Transverse colon (tissue), 4 donors: ENCODE measurements at regions not wholly inside any gene's neighbourhood (a gene's known extent, or its start where the extent isn't known, plus 50 kb on each side); places are given as distances from the start of the nearest gene placed in this dataset.
"Not testable (repeated sequence)": the region's sequence is repeated elsewhere in the genome, so short reads cannot be mapped to it uniquely, and the experiment has no call there.

ENCODE experiments used
- DNase-seq: peaks from one replicate; pipeline ENCODE4 v3.0.0-alpha.2; 2019
- H3K27ac ChIP-seq, 4 donors: fragments of 200-600 bp; sonication (generic); 2 replicates each; pipeline ENCODE4 v1.5.1; 2016 to 2018; ENCODE audit warnings: inconsistent platforms in 4 of 4
- H3K27me3 ChIP-seq: fragments of 200-600 bp; sonication (generic); 2 replicates; pipeline ENCODE4 v1.5.1; 2017; ENCODE audit warnings: inconsistent platforms
- H3K36me3 ChIP-seq, 4 donors: fragments of 200-600 bp; sonication (generic); 2 replicates each; pipeline ENCODE4 v1.5.1; 2017 to 2019; ENCODE audit warnings: inconsistent platforms in 4 of 4
- H3K4me1 ChIP-seq, 4 donors: fragments of 200-600 bp; sonication (generic); 2 replicates each; pipeline ENCODE4 v1.5.1; 2017 to 2020; ENCODE audit warnings: inconsistent platforms in 4 of 4
- H3K4me3 ChIP-seq, 4 donors: fragments of 200-600 bp; sonication (generic); 1 replicate in 1 of 4; 2 replicates in 3 of 4; pipeline versions ENCODE4 v1.5.1 to v1.6.1; 2017 to 2019; ENCODE audit warnings: inconsistent platforms in 4 of 4
- H3K9me3 ChIP-seq, 2 donors: fragments of 200-600 bp; sonication (generic); 2 replicates each; pipeline ENCODE4 v1.5.1; 2017 to 2019; ENCODE audit warnings: inconsistent platforms in 2 of 2
- CTCF ChIP-seq, 5 experiments: fragments of 200-600 bp in 3 of 5; fragments of 450-650 bp in 2 of 5; sonication (generic) in 3 of 5; IDR thresholded peaks; 1 replicate in 2 of 5; 2 replicates in 3 of 5; pipeline ENCODE4 v1.5.1; 2016 to 2017; ENCODE audit warnings: antibody characterized with exemption in 5 of 5, inconsistent platforms in 3 of 5, mild to moderate bottlenecking in 2 of 5, moderate library complexity in 1 of 5
- EP300 ChIP-seq: sonication (generic); formaldehyde crosslinking; IDR thresholded peaks from one replicate; pipeline ENCODE4 v1.6.1; 2017; ENCODE audit warnings: antibody characterized with exemption, low read depth
- POLR2A ChIP-seq: fragments of 450-650 bp; IDR thresholded peaks from one replicate; pipeline ENCODE4 v1.6.1; 2016; ENCODE audit warnings: antibody characterized with exemption, mild to moderate bottlenecking, moderate library complexity
- POLR2AphosphoS5 ChIP-seq, 3 donors: sonication (generic); formaldehyde crosslinking; IDR thresholded peaks; one replicate each; pipeline ENCODE4 v1.6.1; 2016; ENCODE audit warnings: antibody characterized with exemption in 3 of 3
- WGBS, 2 donors: methylation state at CpG; one replicate each; pipeline ENCODE4 v1.1.5; 2018; ENCODE audit warnings: low coverage in 1 of 2; 5-methylcytosine and 5-hydroxymethylcytosine counted together
- in situ Hi-C, 4 donors: fragments of 200-750 bp; cut with MboI; loops; one replicate each; pipeline versions ENCODE4 v1.15.0 to v1.15.1; 2017; ENCODE audit warnings: low sequenced_read_pairs in 3 of 4, low pct_ligation_motif_present in 1 of 4, low pct_unique_long_range_greater_than_20kb in 1 of 4
- intact Hi-C: fragments of 100-400 bp; cut with DNase I; formaldehyde crosslinking; loops from one replicate; pipeline ENCODE4 v1.15.1; 2023; ENCODE audit warnings: low total_unique reads

- H3K4me3 ChIP-seq = no peak overlapping the region
- H3K9me3 ChIP-seq = no peaks in the 10 kb centered on the region
- H3K4me1 ChIP-seq = no peaks in the 10 kb centered on the region
- in situ Hi-C loops (no loop called here), intact Hi-C loops (no loop called here)
- H3K27ac ChIP-seq = no peak overlapping the region
- no peak for TF ChIP-seq POLR2A
- no peak for TF ChIP-seq POLR2AphosphoS5 (IDR thresholded peaks at IDR 0.05)
- no peak for TF ChIP-seq CTCF (IDR thresholded peaks at IDR 0.05)
- no peak for TF ChIP-seq EP300
- 90 to 100% methylated on average over 1 of the region's 1 CpG for WGBS, 2 donors
- no peaks in the 10 kb centered on the region for H3K27me3 ChIP-seq
- DNase-seq = no peak
- H3K36me3 ChIP-seq = no peaks in the 10 kb centered on the region
Measured at GRCh38 chr14:51463461-51463860, 188.2 kb upstream of the FRMD6 start.

- H3K27ac ChIP-seq = no peak overlapping the region
- 64 to 80% methylated on average over 4 to 6 of the region's 6 CpGs for WGBS, 2 donors
- no peaks in the 10 kb centered on the region for H3K27me3 ChIP-seq
- no peak overlapping the region for H3K4me3 ChIP-seq
- no peaks in the 10 kb centered on the region for H3K4me1 ChIP-seq
- no peaks in the 10 kb centered on the region for H3K36me3 ChIP-seq
- no peak for DNase-seq
- in situ Hi-C loops (no loop called here), intact Hi-C loops (no loop called here)
- no peaks in the 10 kb centered on the region for H3K9me3 ChIP-seq
- TF ChIP-seq POLR2AphosphoS5 (IDR thresholded peaks at IDR 0.05) (no peak), EP300 (no peak), CTCF (IDR thresholded peaks at IDR 0.05) (no peak), POLR2A (no peak)
Measured at GRCh38 chr14:51464411-51464810, 187.3 kb upstream of the FRMD6 start.

GRCh38 chr14:51465486-51465885 is 186.2 kb upstream of the FRMD6 start:
- H3K27ac ChIP-seq = no peak overlapping the region
- WGBS, 2 donors = 77 to 86% methylated on average over 1 of the region's 1 CpG
- no peak for DNase-seq
- TF ChIP-seq EP300 = no peak
- TF ChIP-seq POLR2A = no peak
- TF ChIP-seq POLR2AphosphoS5 (IDR thresholded peaks at IDR 0.05) = no peak
- TF ChIP-seq CTCF (IDR thresholded peaks at IDR 0.05) = no peak
- H3K4me3 ChIP-seq = no peak overlapping the region
- in situ Hi-C loops (no loop called here), intact Hi-C loops (no loop called here)
- no peaks in the 10 kb centered on the region for H3K4me1 ChIP-seq
- H3K9me3 ChIP-seq = no peaks in the 10 kb centered on the region
- no peaks in the 10 kb centered on the region for H3K27me3 ChIP-seq
- no peaks in the 10 kb centered on the region for H3K36me3 ChIP-seq

- WGBS, 2 donors = 95 to 100% methylated on average over 1 to 18 of the region's 23 CpGs
- H3K4me3 ChIP-seq, H3K4me1 ChIP-seq, H3K27me3 ChIP-seq, H3K36me3 ChIP-seq, in situ Hi-C loops, H3K9me3 ChIP-seq, DNase-seq, H3K27ac ChIP-seq, intact Hi-C loops: not testable (repeated sequence)
Measured at GRCh38 chr14:51467392-51467791, 184.3 kb upstream of the FRMD6 start.

GRCh38 chr14:51468523-51468922 is 183.2 kb upstream of the FRMD6 start:
- in situ Hi-C loops = no loop called here
- no peak for TF ChIP-seq EP300
- TF ChIP-seq POLR2AphosphoS5 (IDR thresholded peaks at IDR 0.05) = no peak
- TF ChIP-seq CTCF (IDR thresholded peaks at IDR 0.05) = no peak
- TF ChIP-seq POLR2A = no peak
- H3K27ac ChIP-seq = no peak overlapping the region
- no peaks in the 10 kb centered on the region for H3K36me3 ChIP-seq
- H3K9me3 ChIP-seq = no peaks in the 10 kb centered on the region
- DNase-seq = no peak
- no peaks in the 10 kb centered on the region for H3K27me3 ChIP-seq
- WGBS, 2 donors = 73 to 85% methylated on average over 3 of the region's 3 CpGs
- H3K4me3 ChIP-seq = no peak overlapping the region
- H3K4me1 ChIP-seq = peaks cover 0 to 3% (median 0%) of the 10 kb centered on the region in 4 donors
- intact Hi-C loops = no loop called here
